GM12874 (cell line): ENCODE measurements at regions not wholly inside any gene's neighbourhood (a gene's known extent, or its start where the extent isn't known, plus 50 kb on each side); places are given as distances from the start of the nearest gene placed in this dataset.

Experiments used
- TF ChIP-seq, protein P1 (sequence below): IDR thresholded peaks from 2 replicates; pipeline ENCODE4 v1.5.1; 2011; ENCODE audit warnings: low read depth, mild to moderate bottlenecking, control low read depth, low read length, moderate library complexity; ENCODE audit not compliant: insufficient read depth

DNA sequence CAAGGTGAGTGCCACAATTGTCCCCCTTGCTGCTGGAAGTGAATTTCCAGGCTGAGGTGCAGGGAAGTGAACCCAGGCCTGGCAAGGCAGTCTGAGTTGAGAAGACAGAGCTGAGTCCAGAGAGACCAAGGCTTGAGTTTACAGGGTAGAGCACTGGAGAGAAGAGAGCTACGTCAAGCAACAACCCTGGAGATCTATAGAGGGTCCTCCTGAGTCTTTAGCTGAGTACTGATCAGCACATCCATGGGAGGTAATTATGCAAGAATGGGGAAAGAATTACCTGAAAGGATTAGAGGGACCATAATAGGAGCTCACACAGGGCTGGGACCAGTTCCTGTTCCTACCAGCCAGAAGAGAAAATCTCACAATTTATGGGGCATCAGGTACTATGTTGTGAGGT, 190.7 kb downstream of the NEDD1 start:
- TF ChIP-seq, protein P1, sequence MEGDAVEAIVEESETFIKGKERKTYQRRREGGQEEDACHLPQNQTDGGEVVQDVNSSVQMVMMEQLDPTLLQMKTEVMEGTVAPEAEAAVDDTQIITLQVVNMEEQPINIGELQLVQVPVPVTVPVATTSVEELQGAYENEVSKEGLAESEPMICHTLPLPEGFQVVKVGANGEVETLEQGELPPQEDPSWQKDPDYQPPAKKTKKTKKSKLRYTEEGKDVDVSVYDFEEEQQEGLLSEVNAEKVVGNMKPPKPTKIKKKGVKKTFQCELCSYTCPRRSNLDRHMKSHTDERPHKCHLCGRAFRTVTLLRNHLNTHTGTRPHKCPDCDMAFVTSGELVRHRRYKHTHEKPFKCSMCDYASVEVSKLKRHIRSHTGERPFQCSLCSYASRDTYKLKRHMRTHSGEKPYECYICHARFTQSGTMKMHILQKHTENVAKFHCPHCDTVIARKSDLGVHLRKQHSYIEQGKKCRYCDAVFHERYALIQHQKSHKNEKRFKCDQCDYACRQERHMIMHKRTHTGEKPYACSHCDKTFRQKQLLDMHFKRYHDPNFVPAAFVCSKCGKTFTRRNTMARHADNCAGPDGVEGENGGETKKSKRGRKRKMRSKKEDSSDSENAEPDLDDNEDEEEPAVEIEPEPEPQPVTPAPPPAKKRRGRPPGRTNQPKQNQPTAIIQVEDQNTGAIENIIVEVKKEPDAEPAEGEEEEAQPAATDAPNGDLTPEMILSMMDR: no peak

DNA sequence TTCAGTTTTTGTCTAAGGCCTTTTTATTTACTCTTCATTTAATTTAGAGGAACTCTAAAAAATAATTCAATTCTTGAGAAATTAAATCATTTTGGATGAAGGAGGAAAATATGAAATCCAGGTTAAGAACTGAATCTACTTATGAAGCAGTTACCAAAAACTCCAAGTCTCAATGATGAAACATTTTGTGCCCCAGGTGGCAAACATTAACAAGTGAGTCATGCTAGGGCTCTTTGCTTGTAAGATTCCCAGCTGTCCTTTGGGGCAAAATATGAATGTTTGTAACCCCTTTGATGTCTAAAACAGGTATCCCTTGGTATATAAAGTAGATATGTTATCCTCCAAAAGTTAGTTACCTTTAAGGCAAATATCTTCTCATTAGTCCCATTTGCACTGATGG, 202.4 kb downstream of the NEDD1 start:
- TF ChIP-seq, protein P1: no peak

DNA sequence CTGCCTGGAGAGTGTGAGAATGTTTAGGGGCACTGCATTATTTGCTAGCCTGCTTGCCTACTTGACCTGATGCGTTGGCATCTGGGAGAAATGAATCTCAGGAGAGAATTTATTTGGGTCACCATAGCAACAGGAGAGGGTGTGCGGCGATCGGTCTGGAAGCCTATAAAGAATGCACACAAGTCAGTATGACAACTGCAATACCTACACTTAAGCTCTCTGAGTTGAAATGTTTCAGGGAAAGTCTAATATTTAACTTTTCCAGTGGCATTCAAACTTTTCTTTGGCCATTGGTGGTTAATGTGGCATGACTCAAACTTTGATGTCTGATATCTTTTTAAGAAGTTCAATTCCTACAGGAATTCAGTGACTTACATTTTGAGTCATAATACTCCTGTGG, 205.1 kb downstream of the NEDD1 start:
- TF ChIP-seq, protein P1: no peak

DNA sequence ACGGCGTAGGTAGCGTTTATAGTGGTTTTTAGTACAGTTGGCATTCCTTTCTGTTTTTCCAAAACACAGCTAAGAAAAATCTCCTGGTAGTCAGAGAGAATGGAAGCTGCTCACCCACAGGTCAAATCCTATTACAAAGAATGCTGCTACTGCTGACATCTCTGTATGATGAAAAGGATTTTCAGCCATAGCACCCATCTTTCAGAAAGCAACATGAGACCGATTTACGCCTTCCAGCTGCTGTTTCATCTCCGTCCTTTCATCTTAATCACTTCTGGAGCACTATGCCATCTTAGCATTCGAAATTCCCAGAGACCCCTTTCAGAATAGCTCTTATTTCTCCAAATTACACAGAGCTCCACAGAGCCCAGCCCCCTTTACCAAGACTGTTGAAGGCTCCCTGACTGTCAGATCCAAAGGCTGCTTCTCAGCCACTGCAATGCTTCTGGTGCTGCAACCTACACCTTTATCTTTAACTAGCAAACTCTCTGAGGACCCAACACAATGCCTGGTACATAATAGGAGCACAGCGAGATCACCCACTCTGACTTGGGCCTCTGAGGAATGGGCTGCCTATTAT, 211.8 kb downstream of the NEDD1 start:
- TF ChIP-seq, protein P1: no peak

DNA sequence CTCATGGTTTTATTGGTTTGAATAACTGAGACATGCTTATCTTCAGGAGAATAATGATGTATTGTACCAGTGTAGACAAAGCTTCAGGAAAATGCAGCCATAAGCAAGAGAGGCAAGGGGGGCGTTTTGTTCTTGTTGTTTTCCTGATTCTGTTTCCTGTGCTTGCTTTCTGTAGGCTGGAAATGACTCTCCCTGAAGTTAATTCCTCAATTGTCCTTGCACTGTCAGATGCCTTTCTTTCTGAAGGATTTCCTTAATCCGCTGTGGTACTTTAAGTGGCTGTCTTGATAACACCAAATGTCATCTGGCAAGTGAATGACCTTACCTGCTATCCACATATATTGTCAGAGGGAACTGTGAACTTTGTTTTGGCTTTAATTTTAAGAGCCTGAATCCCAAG, 220.0 kb downstream of the NEDD1 start:
- TF ChIP-seq, protein P1: no peak

DNA sequence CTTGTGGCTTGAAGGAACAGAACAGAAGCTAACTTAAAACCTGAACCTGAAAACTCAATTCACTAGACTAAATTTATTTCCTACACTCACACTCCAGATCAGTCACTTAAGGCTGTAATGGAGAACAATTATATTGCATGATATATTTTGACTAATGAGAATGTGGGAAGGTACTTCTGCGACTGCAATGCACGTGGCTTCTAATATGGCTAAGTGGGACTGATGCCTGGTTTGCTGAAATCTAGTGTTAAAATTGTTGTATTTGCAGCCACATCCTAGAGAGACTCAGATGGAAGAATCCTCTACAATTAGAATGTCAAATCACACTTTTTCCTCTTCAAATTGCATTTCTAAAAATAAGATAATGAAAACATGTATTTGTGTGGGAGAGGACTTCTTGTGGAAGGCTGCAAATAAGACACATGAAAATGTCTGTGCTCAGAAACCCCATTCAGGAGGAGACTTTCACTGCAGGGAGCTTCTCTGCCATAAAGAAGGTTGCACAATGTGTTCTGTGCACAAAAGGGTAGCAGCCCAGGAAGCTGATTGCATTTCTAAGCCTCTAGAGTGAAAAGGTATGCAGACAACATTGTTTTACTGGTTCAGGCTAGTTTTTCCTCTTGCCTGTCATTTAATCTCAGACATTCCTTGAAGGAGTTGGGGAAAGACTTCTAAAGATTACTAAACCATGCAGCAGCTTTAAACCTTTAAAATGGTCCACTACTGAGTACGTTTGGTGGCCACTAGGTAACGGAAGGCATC, 224.3 kb downstream of the NEDD1 start:
- TF ChIP-seq, protein P1: no peak

DNA sequence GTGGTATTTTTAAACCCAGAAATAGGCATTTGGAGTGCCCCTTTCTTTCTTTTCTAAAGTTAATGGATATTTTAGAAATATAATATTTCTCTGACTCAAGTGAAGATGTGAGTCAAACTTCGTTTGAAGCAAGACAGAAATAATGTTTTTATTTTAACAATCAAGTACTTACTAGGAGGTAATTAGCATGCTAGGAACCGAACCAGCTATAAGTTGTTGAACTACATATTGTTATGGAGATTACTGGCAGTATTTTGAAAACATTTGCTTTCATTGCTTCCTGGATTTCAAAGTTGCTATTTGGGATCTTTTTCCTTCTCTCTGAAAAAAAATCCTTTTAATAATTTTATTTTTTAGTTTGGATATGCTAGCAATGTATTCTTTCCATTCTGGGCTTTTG, 225.2 kb downstream of the NEDD1 start:
- TF ChIP-seq, protein P1: no peak
